Panc1 (cell line): ENCODE measurements at regions not wholly inside any gene's neighbourhood (a gene's known extent, or its start where the extent isn't known, plus 50 kb on each side); places are given as distances from the start of the nearest gene placed in this dataset.

Experiments used
- ATAC-seq: fragments of 200-7000 bp; cut with Tn5 transposase; 2 replicates; pipeline ENCODE4 v1.9.1; 2020; ENCODE audit warnings: mild to moderate bottlenecking, moderate library complexity
- BruUV-seq: library from RNA; stranded (reverse); fragments of 400-500 nt; replicated peaks from 2 replicates; lab custom pipeline; 2021; lab: Mats Ljungman, UMichigan
- CTCF ChIA-PET: fragments of 300-600 bp; sonication (Branson Sonifier 250); formaldehyde crosslinking; loops from one replicate; lab custom pipeline; 2022; ENCODE audit warnings: antibody characterized with exemption; lab: Charles Lee
- POLR2A ChIA-PET: fragments of 300-600 bp; sonication (Branson Sonifier 250); formaldehyde crosslinking; loops from one replicate; lab custom pipeline; 2022; ENCODE audit warnings: antibody characterized with exemption; lab: Charles Lee
- DNase-seq: peaks from one replicate; pipeline ENCODE4 v3.0.0-alpha.2; 2010; ENCODE audit warnings: low read depth, low spot score
- H3K27ac ChIP-seq: 2 replicates; pipeline ENCODE4 v1.5.1; 2011; ENCODE audit warnings: mild to moderate bottlenecking, low read length, inconsistent platforms
- H3K27me3 ChIP-seq: fragments of 200-500 bp; sonication (Bioruptor generic); 2 replicates; pipeline ENCODE4 v1.6.0; 2014; ENCODE audit warnings: low read length, inconsistent platforms; ENCODE audit not compliant: control insufficient read depth, insufficient read depth
- H3K36me3 ChIP-seq: fragments of 200-500 bp; sonication (Bioruptor generic); 2 replicates; pipeline ENCODE4 v1.5.1; 2014; ENCODE audit warnings: inconsistent platforms, mild to moderate bottlenecking, low read length, moderate library complexity; ENCODE audit not compliant: control insufficient read depth, insufficient read depth
- H3K4me1 ChIP-seq: 2 replicates; pipeline ENCODE4 v1.5.1; 2011; ENCODE audit warnings: inconsistent platforms, mild to moderate bottlenecking, low read length, moderate library complexity; ENCODE audit not compliant: control insufficient read depth, insufficient read depth
- H3K4me3 ChIP-seq, 2 experiments: 2 replicates each; pipeline ENCODE4 v1.5.1; 2011 to 2012; ENCODE audit warnings: low read depth in 2 of 2, low read length in 2 of 2, mild to moderate bottlenecking in 2 of 2, inconsistent platforms in 1 of 2, moderate library complexity in 1 of 2
- H3K9me3 ChIP-seq: fragments of 200-500 bp; sonication (Bioruptor generic); 2 replicates; pipeline ENCODE4 v1.5.1; 2014; ENCODE audit warnings: low read depth, mild to moderate bottlenecking, inconsistent platforms, low read length, moderate library complexity; ENCODE audit not compliant: control insufficient read depth, insufficient read depth
- CTCF ChIP-seq: fragments of 450-650 bp; IDR thresholded peaks from 2 replicates; pipeline ENCODE4 v1.5.1; 2017; ENCODE audit warnings: mild to moderate bottlenecking
- POLR2AphosphoS5 ChIP-seq: IDR thresholded peaks from 2 replicates; pipeline ENCODE4 v1.6.1; 2012; ENCODE audit warnings: mild to moderate bottlenecking, low read depth, low read length, moderate library complexity
- REST ChIP-seq, 2 experiments: IDR thresholded peaks; 2 replicates each; pipeline ENCODE4 v1.6.1; 2011 to 2012; ENCODE audit warnings: low read depth in 2 of 2, control low read depth in 1 of 2, low read length in 1 of 2, mild to moderate bottlenecking in 1 of 2, moderate library complexity in 1 of 2; ENCODE audit not compliant: insufficient read depth in 1 of 2
- SIN3A ChIP-seq: IDR thresholded peaks from 2 replicates; pipeline ENCODE4 v1.6.1; 2012; ENCODE audit warnings: low read depth, mild to moderate bottlenecking, low read length, moderate library complexity, borderline replicate concordance; ENCODE audit not compliant: insufficient read depth
- TCF7L2 ChIP-seq: IDR thresholded peaks from 2 replicates; pipeline ENCODE4 v1.6.1; 2011; ENCODE audit warnings: mild to moderate bottlenecking, low read depth, low read length, inconsistent platforms
- in situ Hi-C: cut with HindIII; loops from 2 replicates; pipeline ENCODE4 v1.10.0; 2016; ENCODE audit warnings: low sequenced_read_pairs, low pct_unique_long_range_greater_than_20kb
- intact Hi-C: fragments of 100-400 bp; cut with micrococcal nuclease; formaldehyde crosslinking; loops from one replicate; pipeline ENCODE4 v1.10.0; 2022; ENCODE audit not compliant: unreplicated experiment

- Histone ChIP-seq H3K27me3 (no peaks in the 10 kb centered on the region; the same call in 1 of the 2 replicates), H3K4me3 (no peak overlapping the region), H3K27ac (no peak overlapping the region), H3K36me3 (no peaks in the 10 kb centered on the region), H3K4me1 (no peaks in the 10 kb centered on the region), H3K9me3 (no peaks in the 10 kb centered on the region)
- intact Hi-C loops (no loop called here), in situ Hi-C loops (no loop called here)
- no peak for DNase-seq
- TF ChIP-seq REST (IDR thresholded peaks at IDR 0.05; ENCODE audit: insufficient read depth in 1 of 2, low read depth in 2 of 2, low read length in 1 of 2) (no peak), POLR2AphosphoS5 (no peak)
- ChIA-PET POLR2A (no interaction called here), CTCF (no interaction called here)
- ATAC-seq: no peak
- BruUV-seq: no TSS peak
Measured at GRCh38 chr4:37740546-37740945, 54.4 kb upstream of the RELL1 start.

GRCh38 chr4:37737466-37737865 lies 51.3 kb upstream of the RELL1 start:
- no peak for ATAC-seq
- ChIA-PET CTCF (no interaction called here), POLR2A (no interaction called here)
- H3K4me3 ChIP-seq: no peak overlapping the region
- no peaks in the 10 kb centered on the region for H3K4me1 ChIP-seq
- H3K36me3 ChIP-seq: no peaks in the 10 kb centered on the region
- TF ChIP-seq TCF7L2 (no peak), SIN3A (no peak), REST (IDR thresholded peaks at IDR 0.05; ENCODE audit: insufficient read depth in 1 of 2, low read depth in 2 of 2, low read length in 1 of 2) (no peak), CTCF (no peak), POLR2AphosphoS5 (no peak)
- H3K27me3 ChIP-seq: no peaks in the 10 kb centered on the region; the same call in 1 of the 2 replicates
- DNase-seq: no peak
- intact Hi-C loops (no loop called here), in situ Hi-C loops (no loop called here)
- no TSS peak for BruUV-seq
- no peaks in the 10 kb centered on the region for H3K9me3 ChIP-seq
- no peak overlapping the region for H3K27ac ChIP-seq
